Activated CD4-positive, alpha-beta T cell treated with anti-CD3 and anti-CD28 coated beads, Interleukin-2, amount 10 ng/mL, durations not matched to agents 24 days and 14 days (primary cell): ENCODE measurements at regions not wholly inside any gene's neighbourhood (a gene's known extent, or its start where the extent isn't known, plus 50 kb on each side); places are given as distances from the start of the nearest gene placed in this dataset.
"Not testable (repeated sequence)": the region's sequence is repeated elsewhere in the genome, so short reads cannot be mapped to it uniquely, and the experiment has no call there.

Source experiments
- DNase-seq: peaks from one replicate; pipeline ENCODE4 v3.0.0; 2022
- H3K27ac Mint-ChIP-seq: one replicate; pipeline ENCODE4 v1.8.0; 2022; ENCODE audit warnings: mild to moderate bottlenecking, mixed read lengths
- H3K27me3 Mint-ChIP-seq: one replicate; pipeline ENCODE4 v1.8.0; 2022; ENCODE audit warnings: mixed read lengths
- H3K36me3 Mint-ChIP-seq: one replicate; pipeline ENCODE4 v1.8.0; 2022; ENCODE audit warnings: low read depth, mild to moderate bottlenecking, mixed read lengths
- H3K4me1 Mint-ChIP-seq: one replicate; pipeline ENCODE4 v1.8.0; 2021; ENCODE audit warnings: mixed read lengths
- H3K4me3 Mint-ChIP-seq: one replicate; pipeline ENCODE4 v1.8.0; 2022; ENCODE audit warnings: mild to moderate bottlenecking, moderate library complexity, mixed read lengths
- H3K9me3 Mint-ChIP-seq: one replicate; pipeline ENCODE4 v1.8.0; 2021; ENCODE audit warnings: mixed read lengths
- intact Hi-C: fragments of 100-400 bp; cut with micrococcal nuclease; formaldehyde crosslinking; loops from one replicate; pipeline ENCODE4 v1.15.1; 2023

- no peak overlapping the region for H3K27ac Mint-ChIP-seq
- H3K4me1 Mint-ChIP-seq, result no peaks in the 10 kb centered on the region
- H3K36me3 Mint-ChIP-seq, result no peaks in the 10 kb centered on the region
- intact Hi-C loops, result no loop called here
- no peaks in the 10 kb centered on the region for H3K9me3 Mint-ChIP-seq
- DNase-seq, result no peak
- H3K27me3 Mint-ChIP-seq, result no peaks in the 10 kb centered on the region
- H3K4me3 Mint-ChIP-seq, result no peak overlapping the region
Measured at GRCh38 chr3:178318941-178319816, 217.1 kb upstream of the KCNMB2 start.

- intact Hi-C loops, result no loop called here
- H3K36me3 Mint-ChIP-seq, result no peaks in the 10 kb centered on the region
- no peak overlapping the region for H3K27ac Mint-ChIP-seq
- H3K4me1 Mint-ChIP-seq, result no peaks in the 10 kb centered on the region
- no peak for DNase-seq
- H3K27me3 Mint-ChIP-seq, result no peaks in the 10 kb centered on the region
- no peak overlapping the region for H3K4me3 Mint-ChIP-seq
- no peaks in the 10 kb centered on the region for H3K9me3 Mint-ChIP-seq
Measured at GRCh38 chr3:178320456-178321351, 215.5 kb upstream of the KCNMB2 start.

GRCh38 chr3:178324356-178324755 is 211.9 kb upstream of the KCNMB2 start:
- Mint-ChIP-seq H3K4me1 (no peaks in the 10 kb centered on the region), H3K27me3 (no peaks in the 10 kb centered on the region), H3K9me3 (no peaks in the 10 kb centered on the region), H3K27ac (no peak overlapping the region), H3K4me3 (no peak overlapping the region), H3K36me3 (no peaks in the 10 kb centered on the region)
- intact Hi-C loops, result no loop called here
- DNase-seq, result no peak

- Mint-ChIP-seq H3K27ac (no peak overlapping the region), H3K4me1 (no peaks in the 10 kb centered on the region), H3K4me3 (no peak overlapping the region), H3K9me3 (no peaks in the 10 kb centered on the region), H3K27me3 (no peaks in the 10 kb centered on the region), H3K36me3 (no peaks in the 10 kb centered on the region)
- intact Hi-C loops, result no loop called here
- no peak for DNase-seq
Measured at GRCh38 chr3:178325330-178325729, 210.9 kb upstream of the KCNMB2 start.

GRCh38 chr3:178329936-178330335 is 206.3 kb upstream of the KCNMB2 start:
- intact Hi-C loops, result no loop called here
- H3K27ac Mint-ChIP-seq, result no peak overlapping the region
- no peaks in the 10 kb centered on the region for H3K36me3 Mint-ChIP-seq
- no peak for DNase-seq
- no peaks in the 10 kb centered on the region for H3K27me3 Mint-ChIP-seq
- H3K4me1 Mint-ChIP-seq, result no peaks in the 10 kb centered on the region
- no peak overlapping the region for H3K4me3 Mint-ChIP-seq
- H3K9me3 Mint-ChIP-seq, result no peaks in the 10 kb centered on the region

- Mint-ChIP-seq H3K4me3 (no peak overlapping the region), H3K9me3 (no peaks in the 10 kb centered on the region), H3K27ac (no peak overlapping the region), H3K36me3 (no peaks in the 10 kb centered on the region), H3K27me3 (no peaks in the 10 kb centered on the region), H3K4me1 (no peaks in the 10 kb centered on the region)
- intact Hi-C loops, result no loop called here
- no peak for DNase-seq
Measured at GRCh38 chr3:178334239-178334638, 202.0 kb upstream of the KCNMB2 start.

GRCh38 chr3:178336336-178336735 is 199.9 kb upstream of the KCNMB2 start:
- Mint-ChIP-seq H3K27me3 (no peaks in the 10 kb centered on the region), H3K9me3 (no peaks in the 10 kb centered on the region), H3K4me3 (no peak overlapping the region), H3K36me3 (no peaks in the 10 kb centered on the region), H3K27ac (no peak overlapping the region), H3K4me1 (no peaks in the 10 kb centered on the region)
- intact Hi-C loops, result no loop called here
- no peak for DNase-seq

- Mint-ChIP-seq H3K36me3 (no peaks in the 10 kb centered on the region), H3K27ac (no peak overlapping the region), H3K4me1 (no peaks in the 10 kb centered on the region), H3K4me3 (no peak overlapping the region), H3K9me3 (no peaks in the 10 kb centered on the region), H3K27me3 (no peaks in the 10 kb centered on the region)
- no peak for DNase-seq
- intact Hi-C loops, result no loop called here
Measured at GRCh38 chr3:178340506-178340905, 195.7 kb upstream of the KCNMB2 start.

- Mint-ChIP-seq H3K4me3 (no peak overlapping the region), H3K27ac (no peak overlapping the region), H3K27me3 (no peaks in the 10 kb centered on the region), H3K4me1 (no peaks in the 10 kb centered on the region), H3K36me3 (no peaks in the 10 kb centered on the region), H3K9me3 (no peaks in the 10 kb centered on the region)
- intact Hi-C loops, result no loop called here
- no peak for DNase-seq
Measured at GRCh38 chr3:178341636-178342035, 194.6 kb upstream of the KCNMB2 start.

- Mint-ChIP-seq H3K27ac (no peak overlapping the region), H3K4me3 (no peak overlapping the region), H3K27me3 (no peaks in the 10 kb centered on the region), H3K36me3 (no peaks in the 10 kb centered on the region), H3K9me3 (no peaks in the 10 kb centered on the region), H3K4me1 (no peaks in the 10 kb centered on the region)
- intact Hi-C loops, result no loop called here
- DNase-seq, result no peak
Measured at GRCh38 chr3:178342111-178342510, 194.1 kb upstream of the KCNMB2 start.

GRCh38 chr3:178343433-178344038 is 192.7 kb upstream of the KCNMB2 start:
- H3K4me1 Mint-ChIP-seq, result no peaks in the 10 kb centered on the region
- no peaks in the 10 kb centered on the region for H3K27me3 Mint-ChIP-seq
- H3K9me3 Mint-ChIP-seq, result no peaks in the 10 kb centered on the region
- H3K27ac Mint-ChIP-seq, result no peak overlapping the region
- DNase-seq, result no peak
- no peaks in the 10 kb centered on the region for H3K36me3 Mint-ChIP-seq
- intact Hi-C loops, result no loop called here
- H3K4me3 Mint-ChIP-seq, result no peak overlapping the region

GRCh38 chr3:178345944-178346343 is 190.3 kb upstream of the KCNMB2 start:
- DNase-seq, result no peak
- no peak overlapping the region for H3K27ac Mint-ChIP-seq
- H3K27me3 Mint-ChIP-seq, result no peaks in the 10 kb centered on the region
- intact Hi-C loops, result no loop called here
- no peaks in the 10 kb centered on the region for H3K4me1 Mint-ChIP-seq
- H3K9me3 Mint-ChIP-seq, result no peaks in the 10 kb centered on the region
- H3K4me3 Mint-ChIP-seq, result no peak overlapping the region
- H3K36me3 Mint-ChIP-seq, result no peaks in the 10 kb centered on the region

- DNase-seq, H3K4me3 Mint-ChIP-seq, H3K4me1 Mint-ChIP-seq, H3K9me3 Mint-ChIP-seq, H3K27ac Mint-ChIP-seq, H3K36me3 Mint-ChIP-seq, intact Hi-C loops, H3K27me3 Mint-ChIP-seq: not testable (repeated sequence)
Measured at GRCh38 chr3:178348561-178349217, 187.5 kb upstream of the KCNMB2 start.

- H3K27me3 Mint-ChIP-seq, H3K27ac Mint-ChIP-seq, H3K36me3 Mint-ChIP-seq, H3K9me3 Mint-ChIP-seq, DNase-seq, H3K4me3 Mint-ChIP-seq, H3K4me1 Mint-ChIP-seq, intact Hi-C loops: not testable (repeated sequence)
Measured at GRCh38 chr3:178349218-178349596, 187.0 kb upstream of the KCNMB2 start.
